ENCODE measurements at regions not wholly inside any gene's neighbourhood (a gene's known extent, or its start where the extent isn't known, plus 50 kb on each side); places are given as distances from the start of the nearest gene placed in this dataset.

DNA sequence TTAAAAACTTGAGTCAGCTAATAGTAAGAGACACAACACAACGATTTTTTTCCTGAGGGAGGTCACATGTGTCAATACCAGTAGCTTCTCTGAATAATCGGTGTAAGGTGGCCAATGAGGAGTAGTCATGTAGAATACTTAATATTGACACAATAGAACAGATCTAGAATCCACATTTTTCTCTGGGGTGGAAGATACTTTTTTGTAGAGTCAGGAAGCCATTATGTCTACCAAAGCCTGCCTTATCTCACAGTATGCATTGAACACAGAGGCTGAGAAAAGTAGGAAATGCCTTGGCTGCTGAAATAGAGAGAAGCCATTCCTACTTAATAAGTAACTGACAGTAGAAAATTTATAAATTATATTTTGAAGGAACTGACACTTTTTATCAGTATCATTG is 725.0 kb downstream of the METTL15 start:
- Histone ChIP-seq H3K4me3 (ENCODE audit: low read depth, low read length) (no peak overlapping the region), H3K36me3 (ENCODE audit: control insufficient read depth, insufficient read depth, low read length) (no peaks in the 10 kb centered on the region), H3K27me3 (ENCODE audit: control insufficient read depth, insufficient read depth, low read length) (no peaks in the 10 kb centered on the region)
- TF ChIP-seq, protein P1, sequence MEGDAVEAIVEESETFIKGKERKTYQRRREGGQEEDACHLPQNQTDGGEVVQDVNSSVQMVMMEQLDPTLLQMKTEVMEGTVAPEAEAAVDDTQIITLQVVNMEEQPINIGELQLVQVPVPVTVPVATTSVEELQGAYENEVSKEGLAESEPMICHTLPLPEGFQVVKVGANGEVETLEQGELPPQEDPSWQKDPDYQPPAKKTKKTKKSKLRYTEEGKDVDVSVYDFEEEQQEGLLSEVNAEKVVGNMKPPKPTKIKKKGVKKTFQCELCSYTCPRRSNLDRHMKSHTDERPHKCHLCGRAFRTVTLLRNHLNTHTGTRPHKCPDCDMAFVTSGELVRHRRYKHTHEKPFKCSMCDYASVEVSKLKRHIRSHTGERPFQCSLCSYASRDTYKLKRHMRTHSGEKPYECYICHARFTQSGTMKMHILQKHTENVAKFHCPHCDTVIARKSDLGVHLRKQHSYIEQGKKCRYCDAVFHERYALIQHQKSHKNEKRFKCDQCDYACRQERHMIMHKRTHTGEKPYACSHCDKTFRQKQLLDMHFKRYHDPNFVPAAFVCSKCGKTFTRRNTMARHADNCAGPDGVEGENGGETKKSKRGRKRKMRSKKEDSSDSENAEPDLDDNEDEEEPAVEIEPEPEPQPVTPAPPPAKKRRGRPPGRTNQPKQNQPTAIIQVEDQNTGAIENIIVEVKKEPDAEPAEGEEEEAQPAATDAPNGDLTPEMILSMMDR (IDR thresholded peaks at IDR 0.05; ENCODE audit: insufficient read depth, low read depth, low read length), result no peak
- no peak for DNase-seq (ENCODE audit: low read depth)
- POLR2A ChIA-PET, result no interaction called here
- CTCF ChIA-PET, result no interaction called here

DNA sequence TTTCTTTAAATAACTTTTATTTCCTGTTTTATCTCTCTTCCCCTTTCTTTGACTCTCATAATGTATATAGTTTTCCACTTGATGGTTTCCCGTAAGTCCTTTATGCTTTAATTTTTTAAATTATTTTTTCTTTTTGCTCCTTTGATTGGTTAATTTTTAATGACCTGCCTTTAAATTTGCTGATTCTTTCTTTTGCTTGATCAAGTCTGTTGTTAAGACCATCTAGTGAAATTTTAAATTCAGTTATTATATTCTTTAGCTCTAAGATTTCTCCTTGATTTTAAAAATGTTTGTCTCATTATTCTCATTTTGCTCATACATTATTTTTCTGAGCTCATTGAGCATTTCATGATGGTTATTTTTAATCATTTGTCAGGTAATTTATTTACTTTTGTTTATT is 718.6 kb downstream of the METTL15 start:
- Histone ChIP-seq H3K27me3 (ENCODE audit: control insufficient read depth, insufficient read depth, low read length) (no peaks in the 10 kb centered on the region), H3K4me3 (ENCODE audit: low read depth, low read length) (no peak overlapping the region), H3K36me3 (ENCODE audit: control insufficient read depth, insufficient read depth, low read length) (no peaks in the 10 kb centered on the region)
- TF ChIP-seq, protein P1 (IDR thresholded peaks at IDR 0.05; ENCODE audit: insufficient read depth, low read depth, low read length), result no peak
- CTCF ChIA-PET, result no interaction called here
- DNase-seq (ENCODE audit: low read depth), result no peak
- POLR2A ChIA-PET, result no interaction called here

DNA sequence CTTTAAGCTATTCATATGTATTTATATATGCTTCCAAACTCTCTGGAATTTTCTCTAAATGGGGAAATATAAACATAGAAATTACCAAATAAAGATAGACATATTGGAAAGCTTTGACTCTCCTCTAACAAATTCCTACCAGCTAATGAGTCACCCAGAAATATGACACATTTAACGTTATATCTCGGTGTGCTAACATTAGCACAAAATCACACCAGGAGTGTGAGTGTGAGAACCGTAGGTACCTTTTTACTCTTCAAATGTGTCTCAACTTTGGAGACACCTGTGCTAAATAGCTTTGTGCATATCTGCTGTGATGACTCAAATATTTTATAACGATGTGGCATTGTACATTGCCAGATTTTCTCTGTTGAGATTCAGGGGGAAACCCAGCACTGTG is 714.4 kb downstream of the METTL15 start:
- POLR2A ChIA-PET, result no interaction called here
- no peak for DNase-seq (ENCODE audit: low read depth)
- CTCF ChIA-PET, result interaction anchor here (1.2 kb wide), 1 partner anchor 95 kb away, joined by 3 read pairs; no protein-coding TSS in a partner anchor

DNA sequence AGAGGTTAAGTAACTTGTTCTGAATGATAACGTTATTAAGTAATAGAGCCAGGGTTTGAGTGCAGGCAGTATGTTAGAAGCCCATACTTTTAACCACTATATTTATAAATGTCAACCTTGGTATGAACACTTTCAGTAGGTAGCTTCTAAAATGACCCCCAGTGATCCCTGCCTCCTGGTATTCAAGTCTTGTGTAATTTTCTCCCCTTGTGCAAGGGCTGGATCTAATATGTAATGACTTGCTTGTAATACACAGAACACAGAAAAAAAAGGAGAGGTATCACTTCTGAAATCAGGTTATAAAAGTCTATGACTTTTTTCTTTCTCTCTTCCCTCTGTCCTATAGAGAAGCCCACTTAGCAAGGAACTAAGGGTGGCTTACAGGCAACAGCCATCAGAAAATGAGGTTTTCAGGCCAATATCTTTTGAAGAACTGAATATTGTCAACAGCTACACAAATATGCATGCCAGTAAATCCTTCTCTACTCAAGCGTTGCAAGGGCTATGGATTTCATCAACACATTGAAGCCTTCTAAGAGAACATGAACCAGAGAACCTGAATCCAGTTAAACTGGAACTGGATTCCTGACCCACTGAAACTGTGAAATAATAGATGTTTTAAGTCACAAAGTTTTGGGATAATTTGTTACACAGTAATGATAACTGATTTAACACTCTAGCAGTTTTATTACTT is 712.3 kb downstream of the METTL15 start:
- DNase-seq (ENCODE audit: low read depth), result no peak
- H3K27me3 ChIP-seq (ENCODE audit: control insufficient read depth, insufficient read depth, low read length), result no peaks in the 10 kb centered on the region
- no peaks in the 10 kb centered on the region for H3K36me3 ChIP-seq (ENCODE audit: control insufficient read depth, insufficient read depth, low read length)
- ChIA-PET CTCF (no interaction called here), POLR2A (no interaction called here)
- H3K4me3 ChIP-seq (ENCODE audit: low read depth, low read length), result no peak overlapping the region
- TF ChIP-seq, protein P1 (IDR thresholded peaks at IDR 0.05; ENCODE audit: insufficient read depth, low read depth, low read length), result no peak

More for the DNA sequence above, 714.4 kb downstream of the METTL15 start:
- TF ChIP-seq, protein P1 (IDR thresholded peaks at IDR 0.05; ENCODE audit: insufficient read depth, low read depth, low read length), result no peak
- Histone ChIP-seq H3K36me3 (ENCODE audit: control insufficient read depth, insufficient read depth, low read length) (no peaks in the 10 kb centered on the region), H3K27me3 (ENCODE audit: control insufficient read depth, insufficient read depth, low read length) (no peaks in the 10 kb centered on the region), H3K4me3 (ENCODE audit: low read depth, low read length) (no peak overlapping the region)

DNA sequence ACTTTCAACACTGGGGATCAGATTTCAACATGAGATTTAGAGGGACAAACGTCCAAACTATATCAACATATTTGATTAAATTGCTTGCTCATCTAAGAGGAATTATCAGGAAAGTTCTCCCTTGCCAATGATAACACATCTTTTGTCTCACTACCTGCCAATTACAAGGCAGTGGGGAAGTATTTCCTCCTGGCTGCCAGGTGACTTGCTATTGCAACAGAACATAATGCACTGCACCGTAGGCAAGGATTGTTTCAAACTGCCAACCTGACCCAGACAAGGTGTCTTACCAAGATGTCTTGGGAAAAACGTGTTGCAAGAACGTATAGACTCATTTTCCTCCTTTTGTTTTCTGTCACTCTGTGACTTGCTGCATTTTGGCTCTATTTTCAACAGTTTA is 711.6 kb downstream of the METTL15 start:
- POLR2A ChIA-PET, result no interaction called here
- Histone ChIP-seq H3K4me3 (ENCODE audit: low read depth, low read length) (no peak overlapping the region), H3K36me3 (ENCODE audit: control insufficient read depth, insufficient read depth, low read length) (no peaks in the 10 kb centered on the region), H3K27me3 (ENCODE audit: control insufficient read depth, insufficient read depth, low read length) (no peaks in the 10 kb centered on the region)
- TF ChIP-seq, protein P1 (IDR thresholded peaks at IDR 0.05; ENCODE audit: insufficient read depth, low read depth, low read length), result no peak
- CTCF ChIA-PET, result no interaction called here
- no peak for DNase-seq (ENCODE audit: low read depth)
